ENCODE measurements at regions not wholly inside any gene's neighbourhood (a gene's known extent, or its start where the extent isn't known, plus 50 kb on each side); places are given as distances from the start of the nearest gene placed in this dataset.

GRCh38 chr20:56809668-56810067, 180.6 kb downstream of the TFAP2C start:
- ChIA-PET CTCF (no interaction called here), POLR2A (ENCODE audit: low non-redundant PET) (no interaction called here)
- Histone ChIP-seq H3K4me3 (ENCODE audit: low read depth, low read length, poor library complexity, severe bottlenecking) (no peak overlapping the region), H3K36me3 (ENCODE audit: insufficient read depth, low read length, poor library complexity, severe bottlenecking) (no peaks in the 10 kb centered on the region), H3K9me3 (ENCODE audit: low read depth, low read length, poor library complexity, severe bottlenecking) (no peaks in the 10 kb centered on the region), H3K27ac (ENCODE audit: low read depth, low read length, poor library complexity, severe bottlenecking) (no peak overlapping the region), H3K27me3 (replicated peaks; ENCODE audit: insufficient read depth, low read depth, low read length, poor library complexity) (peaks cover 34% of the 10 kb centered on the region), H3K4me1 (ENCODE audit: insufficient read depth, low read length, poor library complexity, severe bottlenecking) (no peaks in the 10 kb centered on the region)
- intact Hi-C loops (cut with micrococcal nuclease; ENCODE audit: unreplicated experiment), result no loop called here
- DNase-seq (ENCODE audit: low spot score), result no peak
- TF ChIP-seq CTCF (conservative IDR thresholded peaks at IDR 0.05; ENCODE audit: low read depth, low read length) (no peak), EZH2 (IDR thresholded peaks at IDR 0.05; ENCODE audit: borderline replicate concordance, low read depth, low read length, poor library complexity, severe bottlenecking) (no peak)
- BruUV-seq (replicated peaks), result no TSS peak

DNA sequence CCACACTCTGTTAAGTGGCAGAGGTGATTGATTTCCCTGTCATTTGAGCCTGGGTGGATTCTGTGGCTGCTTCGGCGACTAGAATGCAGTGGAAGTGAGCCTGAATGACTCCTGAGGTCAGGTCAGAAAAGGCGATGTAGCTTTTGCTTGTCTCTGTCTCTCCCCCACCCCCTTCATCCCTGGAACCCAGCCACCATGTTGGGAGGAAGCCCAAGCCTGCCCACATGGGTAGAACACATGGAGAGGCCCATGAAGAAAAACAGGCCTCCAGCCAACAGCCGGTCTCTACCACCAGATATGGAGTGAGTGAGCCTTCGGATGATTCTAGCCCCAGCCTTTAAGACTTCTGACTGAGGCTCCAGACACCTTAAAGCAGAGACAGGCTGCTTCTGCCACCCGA, 181.0 kb downstream of the TFAP2C start:
- H3K27me3 ChIP-seq (replicated peaks; ENCODE audit: insufficient read depth, low read depth, low read length, poor library complexity), result peaks cover 39% of the 10 kb centered on the region
- ChIA-PET CTCF (no interaction called here), POLR2A (ENCODE audit: low non-redundant PET) (no interaction called here)
- no peak overlapping the region for H3K4me3 ChIP-seq (ENCODE audit: low read depth, low read length, poor library complexity, severe bottlenecking)
- H3K36me3 ChIP-seq (ENCODE audit: insufficient read depth, low read length, poor library complexity, severe bottlenecking), result no peaks in the 10 kb centered on the region
- DNase-seq (ENCODE audit: low spot score), result no peak
- intact Hi-C loops (cut with micrococcal nuclease; ENCODE audit: unreplicated experiment), result no loop called here
- no TSS peak for BruUV-seq (replicated peaks)
- no peak for TF ChIP-seq EZH2 (IDR thresholded peaks at IDR 0.05; ENCODE audit: borderline replicate concordance, low read depth, low read length, poor library complexity, severe bottlenecking)
- TF ChIP-seq CTCF (conservative IDR thresholded peaks at IDR 0.05; ENCODE audit: low read depth, low read length), result no peak
- no peaks in the 10 kb centered on the region for H3K9me3 ChIP-seq (ENCODE audit: low read depth, low read length, poor library complexity, severe bottlenecking)
- no peaks in the 10 kb centered on the region for H3K4me1 ChIP-seq (ENCODE audit: insufficient read depth, low read length, poor library complexity, severe bottlenecking)
- H3K27ac ChIP-seq (ENCODE audit: low read depth, low read length, poor library complexity, severe bottlenecking), result no peak overlapping the region

GRCh38 chr20:56815796-56816195, 186.7 kb downstream of the TFAP2C start:
- no peak overlapping the region for H3K27ac ChIP-seq (ENCODE audit: low read depth, low read length, poor library complexity, severe bottlenecking)
- H3K4me1 ChIP-seq (ENCODE audit: insufficient read depth, low read length, poor library complexity, severe bottlenecking), result no peaks in the 10 kb centered on the region
- no peak overlapping the region for H3K4me3 ChIP-seq (ENCODE audit: low read depth, low read length, poor library complexity, severe bottlenecking)
- BruUV-seq (replicated peaks), result no TSS peak
- intact Hi-C loops (cut with micrococcal nuclease; ENCODE audit: unreplicated experiment), result no loop called here
- peaks cover 21% of the 10 kb centered on the region for H3K27me3 ChIP-seq (replicated peaks; ENCODE audit: insufficient read depth, low read depth, low read length, poor library complexity)
- TF ChIP-seq EZH2 (IDR thresholded peaks at IDR 0.05; ENCODE audit: borderline replicate concordance, low read depth, low read length, poor library complexity, severe bottlenecking) (no peak), CTCF (conservative IDR thresholded peaks at IDR 0.05; ENCODE audit: low read depth, low read length) (no peak)
- POLR2A ChIA-PET (ENCODE audit: low non-redundant PET), result no interaction called here
- H3K36me3 ChIP-seq (ENCODE audit: insufficient read depth, low read length, poor library complexity, severe bottlenecking), result no peaks in the 10 kb centered on the region
- CTCF ChIA-PET, result no interaction called here
- H3K9me3 ChIP-seq (ENCODE audit: low read depth, low read length, poor library complexity, severe bottlenecking), result no peaks in the 10 kb centered on the region
- no peak for DNase-seq (ENCODE audit: low spot score)
